HG02588 (cell line): ENCODE measurements at regions not wholly inside any gene's neighbourhood (a gene's known extent, or its start where the extent isn't known, plus 50 kb on each side); places are given as distances from the start of the nearest gene placed in this dataset.

ENCODE experiments used
- ATAC-seq: cut with Tn5 transposase; IDR thresholded peaks from one replicate; pipeline ENCODE4 v1.9.1; 2021; ENCODE audit warnings: mild to moderate bottlenecking, moderate library complexity; ENCODE audit not compliant: unreplicated experiment

DNA sequence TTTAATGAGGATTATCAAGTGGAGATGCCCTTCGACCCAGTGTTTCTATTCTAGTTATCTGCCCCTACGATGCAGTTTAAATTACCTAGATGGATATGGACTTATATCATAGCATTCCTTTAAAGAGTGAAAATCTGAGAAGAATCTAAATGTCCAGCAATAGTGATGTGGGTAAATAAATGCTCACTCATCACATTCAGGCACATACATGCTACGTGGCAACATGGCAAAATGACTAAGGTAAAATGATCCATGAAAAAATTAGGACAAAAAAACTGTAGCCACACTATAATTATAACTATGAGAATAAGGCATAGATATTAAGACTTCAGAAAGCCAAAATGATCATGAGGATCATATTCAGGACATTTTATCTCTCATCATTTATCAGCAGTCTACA is 82.4 kb upstream of the PDE1C start:
- no peak for ATAC-seq

DNA sequence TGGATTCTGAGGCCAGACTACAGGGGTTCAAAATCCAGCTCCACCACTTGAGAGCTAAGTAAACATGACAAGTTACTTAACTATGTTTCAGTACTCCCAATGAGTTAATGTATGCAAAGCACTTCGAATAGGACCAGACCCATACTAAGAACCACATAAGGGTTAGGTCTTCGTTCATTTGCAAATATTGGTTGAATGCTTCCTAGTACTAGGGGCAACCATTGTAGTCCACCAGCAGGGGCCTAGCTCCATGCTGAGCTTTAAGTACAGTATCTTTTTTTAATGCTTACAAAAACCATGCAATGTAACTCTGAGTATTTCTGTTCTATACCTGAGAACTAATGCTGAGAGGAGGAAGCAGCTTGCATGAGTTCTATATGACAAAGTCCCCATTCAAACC is 80.4 kb upstream of the PDE1C start:
- no peak for ATAC-seq

DNA sequence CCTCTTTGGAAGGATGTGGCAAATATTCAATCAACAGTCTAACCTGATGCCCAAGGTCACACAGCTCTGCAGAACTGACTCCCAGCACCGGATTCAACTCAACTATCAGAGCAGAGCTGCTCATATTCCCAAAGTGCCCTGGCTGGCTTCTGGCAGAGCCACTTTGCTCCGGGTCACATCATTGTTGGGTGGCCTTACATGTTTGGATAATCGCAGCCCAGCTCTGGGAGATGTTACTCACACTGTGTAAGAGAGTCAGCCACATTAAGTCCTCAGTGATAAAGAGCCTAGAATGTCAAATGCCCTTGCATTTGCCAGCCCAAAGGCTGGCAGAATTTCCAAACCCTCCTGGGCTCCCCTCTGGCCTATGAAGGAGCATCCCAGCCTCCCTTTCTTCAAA is 79.8 kb upstream of the PDE1C start:
- no peak for ATAC-seq

DNA sequence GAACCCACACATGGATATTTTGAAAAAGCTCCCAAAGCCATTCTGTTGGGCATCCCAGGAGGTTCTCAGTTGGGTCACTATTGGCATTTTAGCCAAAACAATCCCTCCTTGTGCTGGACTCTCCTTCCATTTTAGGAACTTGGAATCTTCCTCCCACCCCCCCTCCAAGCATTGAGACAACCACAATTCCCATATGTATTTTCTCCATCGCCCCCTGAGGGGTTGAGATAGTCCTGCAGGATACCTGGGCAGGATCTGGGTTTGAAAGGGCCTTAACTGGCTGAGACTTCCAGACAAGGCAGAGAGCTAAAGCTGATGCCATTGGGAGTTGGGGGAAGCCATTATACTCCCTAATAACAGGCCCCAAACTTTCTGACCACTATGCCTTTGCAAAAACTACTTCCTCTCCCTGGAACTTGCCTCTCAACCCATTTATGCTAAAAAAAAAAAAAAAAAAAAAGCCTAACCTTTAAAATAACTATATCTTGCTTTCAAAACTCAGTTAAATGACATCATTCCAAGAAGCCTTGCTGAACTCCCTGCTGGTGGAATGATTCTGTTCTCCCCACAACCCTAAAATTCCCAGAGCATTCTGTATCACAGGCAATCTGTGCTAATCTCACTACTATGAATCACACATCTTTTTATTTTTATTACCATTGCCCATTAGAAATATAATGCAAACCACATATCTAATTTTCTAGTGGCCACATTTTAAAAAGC is 77.5 kb upstream of the PDE1C start:
- no peak for ATAC-seq

DNA sequence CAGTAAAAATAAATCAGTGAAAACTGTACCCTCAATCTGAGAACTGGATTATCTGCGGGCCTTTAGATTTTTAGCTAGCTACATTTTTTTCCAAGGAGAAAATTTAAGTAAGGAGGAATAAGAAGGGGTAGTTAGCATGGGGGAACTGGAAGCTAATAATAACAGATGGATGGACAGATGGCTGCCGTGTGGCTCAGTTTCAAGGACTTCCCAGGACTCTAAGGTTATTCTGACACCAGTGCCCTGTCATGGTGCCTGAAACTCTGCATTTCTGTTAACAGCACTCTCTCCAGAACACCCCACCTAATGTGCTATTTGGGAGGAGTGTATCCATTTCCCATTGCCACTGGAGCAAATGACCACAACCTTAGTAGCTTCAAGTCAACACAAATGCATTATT is 75.7 kb upstream of the PDE1C start:
- no peak for ATAC-seq

DNA sequence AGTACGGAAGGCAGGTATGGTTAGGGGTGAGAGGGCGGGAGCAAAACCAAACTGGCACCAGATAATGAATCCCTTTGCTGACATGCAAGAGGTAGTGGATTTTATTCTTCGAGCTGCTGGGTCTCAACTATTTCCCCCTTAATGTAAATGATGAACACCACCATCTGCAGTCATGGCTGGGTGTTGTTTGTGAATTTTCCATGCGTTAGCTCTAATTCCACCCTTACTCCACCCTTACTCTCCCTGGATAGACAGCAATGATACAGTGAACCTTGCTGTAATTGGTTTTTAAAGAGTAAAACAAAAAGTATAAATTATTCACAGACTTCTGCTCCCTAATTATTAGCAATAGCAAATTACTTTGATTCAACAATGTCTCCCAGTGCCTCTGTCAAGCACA is 74.5 kb upstream of the PDE1C start:
- no peak for ATAC-seq

DNA sequence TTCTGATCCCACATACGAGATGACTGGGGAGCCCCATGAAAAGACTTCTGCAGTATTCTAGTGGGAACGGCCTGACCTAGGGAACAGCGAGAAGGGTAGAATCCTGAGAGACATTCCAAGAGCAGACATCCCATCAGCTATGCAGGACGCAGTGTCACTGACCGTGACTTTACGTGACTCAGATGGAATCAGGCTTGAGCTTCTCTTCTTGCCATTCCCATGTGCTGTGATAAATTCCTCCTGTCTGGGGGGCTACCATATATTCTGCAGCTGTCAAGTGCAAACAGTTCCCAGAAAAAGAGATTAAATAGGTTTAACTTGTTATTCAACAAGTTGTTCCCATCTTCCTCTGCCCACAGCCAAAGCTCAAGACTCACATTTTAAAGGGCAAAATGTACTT is 73.1 kb upstream of the PDE1C start:
- ATAC-seq = no peak

DNA sequence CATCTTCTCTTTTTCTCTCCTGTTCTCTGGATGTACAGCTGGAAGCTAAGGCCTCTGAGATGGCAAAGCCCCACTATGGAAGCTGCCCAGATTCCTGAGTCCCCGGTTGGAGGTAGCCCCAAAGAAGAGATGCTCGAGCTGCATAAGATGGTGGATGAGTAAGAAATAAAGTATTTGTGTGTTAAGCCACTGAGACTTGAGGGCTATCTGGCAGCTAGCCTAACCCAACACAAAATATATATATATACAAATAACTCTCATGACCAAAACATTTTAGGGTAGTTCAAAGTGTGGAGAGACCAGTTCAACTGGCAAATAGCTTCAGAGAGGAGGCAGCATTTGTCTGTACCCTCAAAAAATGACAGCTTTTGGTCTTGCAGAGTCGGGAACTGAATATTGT is 72.4 kb upstream of the PDE1C start:
- no peak for ATAC-seq

DNA sequence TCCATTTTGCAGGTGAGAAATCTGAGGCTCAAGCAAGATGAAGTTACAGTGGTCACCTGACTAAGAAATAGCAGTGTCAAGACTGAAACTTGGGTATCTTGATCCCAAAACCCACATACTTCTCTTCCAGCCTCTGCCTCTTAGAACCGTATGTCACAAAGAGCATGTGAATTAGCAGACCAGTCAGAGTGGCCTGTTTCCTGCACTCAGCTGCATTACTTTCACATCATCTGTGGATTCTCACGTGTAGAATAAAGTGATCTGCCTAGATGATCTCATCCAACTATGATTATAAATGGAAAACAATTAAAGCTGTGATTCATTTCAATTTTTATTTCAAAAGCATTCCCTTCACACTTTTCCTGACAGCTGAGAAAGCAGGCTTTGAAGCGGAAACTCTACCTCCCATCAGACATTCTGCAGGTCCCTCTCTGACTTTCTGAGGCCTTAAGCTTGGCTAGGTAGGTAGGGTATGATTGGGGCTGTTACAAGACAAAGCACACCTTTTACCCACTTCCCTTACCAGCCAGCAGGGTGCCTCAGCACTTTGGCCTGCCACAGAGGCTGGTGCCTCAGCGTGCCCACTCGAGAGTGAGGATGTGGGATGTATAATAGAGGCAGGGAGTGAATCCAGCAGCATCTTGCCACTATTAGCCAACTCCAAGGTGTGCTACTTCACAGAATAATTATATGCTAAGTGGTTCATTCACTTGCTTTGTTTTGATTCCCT is 70.2 kb upstream of the PDE1C start:
- no peak for ATAC-seq

GRCh38 chr7:32137059-32137458 is 66.9 kb upstream of the PDE1C start:
- ATAC-seq = no peak

- no peak for ATAC-seq
These were observed 60.9 kb upstream of the PDE1C start for GRCh38 chr7:32131091-32131490.

- ATAC-seq = no peak
These were observed 56.6 kb upstream of the PDE1C start for GRCh38 chr7:32126843-32127242.
